C4-2B (cell line): ENCODE measurements at regions not wholly inside any gene's neighbourhood (a gene's known extent, or its start where the extent isn't known, plus 50 kb on each side); places are given as distances from the start of the nearest gene placed in this dataset.

Source experiments
- H3K27ac ChIP-seq: fragments of 450-650 bp; 2 replicates; pipeline ENCODE4 v1.5.1; 2017
- ZFX ChIP-seq: fragments of 450-650 bp; IDR thresholded peaks from 2 replicates; pipeline ENCODE4 v1.6.1; 2017
- TF ChIP-seq, protein P1 (sequence below): fragments of 450-650 bp; conservative IDR thresholded peaks from 2 replicates; pipeline ENCODE4 v1.5.1; 2017; ENCODE audit warnings: mild to moderate bottlenecking

DNA sequence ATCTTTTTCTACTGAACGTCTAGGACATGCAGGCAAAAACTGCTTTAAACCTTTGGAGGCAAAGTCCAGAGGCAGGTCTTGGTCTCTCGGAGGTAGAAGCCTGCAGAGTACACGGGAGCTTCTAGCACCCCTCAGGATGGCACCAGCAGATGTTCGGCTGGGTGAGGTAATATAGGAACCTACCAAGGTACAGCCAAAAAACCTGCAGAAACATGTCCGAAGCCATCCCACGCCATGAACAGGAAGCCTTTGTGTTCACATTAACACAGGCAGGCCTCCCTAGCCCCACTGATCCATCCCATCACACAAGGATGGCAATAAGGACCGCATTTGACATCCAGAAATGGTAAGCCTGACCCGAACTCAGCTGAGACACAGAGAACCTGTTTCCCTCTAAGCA lies 157.9 kb upstream of the HES1 start:
- H3K27ac ChIP-seq: no peak overlapping the region
- TF ChIP-seq, protein P1, sequence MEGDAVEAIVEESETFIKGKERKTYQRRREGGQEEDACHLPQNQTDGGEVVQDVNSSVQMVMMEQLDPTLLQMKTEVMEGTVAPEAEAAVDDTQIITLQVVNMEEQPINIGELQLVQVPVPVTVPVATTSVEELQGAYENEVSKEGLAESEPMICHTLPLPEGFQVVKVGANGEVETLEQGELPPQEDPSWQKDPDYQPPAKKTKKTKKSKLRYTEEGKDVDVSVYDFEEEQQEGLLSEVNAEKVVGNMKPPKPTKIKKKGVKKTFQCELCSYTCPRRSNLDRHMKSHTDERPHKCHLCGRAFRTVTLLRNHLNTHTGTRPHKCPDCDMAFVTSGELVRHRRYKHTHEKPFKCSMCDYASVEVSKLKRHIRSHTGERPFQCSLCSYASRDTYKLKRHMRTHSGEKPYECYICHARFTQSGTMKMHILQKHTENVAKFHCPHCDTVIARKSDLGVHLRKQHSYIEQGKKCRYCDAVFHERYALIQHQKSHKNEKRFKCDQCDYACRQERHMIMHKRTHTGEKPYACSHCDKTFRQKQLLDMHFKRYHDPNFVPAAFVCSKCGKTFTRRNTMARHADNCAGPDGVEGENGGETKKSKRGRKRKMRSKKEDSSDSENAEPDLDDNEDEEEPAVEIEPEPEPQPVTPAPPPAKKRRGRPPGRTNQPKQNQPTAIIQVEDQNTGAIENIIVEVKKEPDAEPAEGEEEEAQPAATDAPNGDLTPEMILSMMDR: no peak
- TF ChIP-seq ZFX: no peak

DNA sequence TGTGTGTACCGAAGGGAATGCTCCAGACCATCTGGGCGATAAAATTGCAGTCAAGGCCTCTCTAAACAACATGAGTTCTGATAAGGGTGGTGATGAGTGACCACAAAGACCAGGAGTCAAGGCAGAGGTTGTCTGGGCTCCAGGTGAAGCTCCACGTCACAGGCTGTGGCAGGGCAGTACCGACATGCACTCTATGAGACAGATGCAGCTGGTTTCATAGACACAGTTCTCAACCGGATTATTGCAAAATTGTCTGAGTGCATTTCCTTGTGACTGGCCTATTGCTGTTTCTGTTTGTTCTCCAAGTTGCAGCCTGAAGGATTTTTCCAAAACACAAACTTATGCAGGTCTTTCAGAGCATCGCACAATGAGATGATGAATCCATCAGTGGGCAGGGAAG lies 157.5 kb upstream of the HES1 start:
- H3K27ac ChIP-seq: no peak overlapping the region
- TF ChIP-seq ZFX: no peak
- TF ChIP-seq, protein P1: no peak

GRCh38 chr3:193980326-193980725 lies 155.6 kb upstream of the HES1 start:
- no peak overlapping the region for H3K27ac ChIP-seq
- no peak for TF ChIP-seq ZFX
- TF ChIP-seq, protein P1: no peak

GRCh38 chr3:193980905-193981304 lies 155.0 kb upstream of the HES1 start:
- TF ChIP-seq ZFX: no peak
- TF ChIP-seq, protein P1: no peak
- no peak overlapping the region for H3K27ac ChIP-seq

DNA sequence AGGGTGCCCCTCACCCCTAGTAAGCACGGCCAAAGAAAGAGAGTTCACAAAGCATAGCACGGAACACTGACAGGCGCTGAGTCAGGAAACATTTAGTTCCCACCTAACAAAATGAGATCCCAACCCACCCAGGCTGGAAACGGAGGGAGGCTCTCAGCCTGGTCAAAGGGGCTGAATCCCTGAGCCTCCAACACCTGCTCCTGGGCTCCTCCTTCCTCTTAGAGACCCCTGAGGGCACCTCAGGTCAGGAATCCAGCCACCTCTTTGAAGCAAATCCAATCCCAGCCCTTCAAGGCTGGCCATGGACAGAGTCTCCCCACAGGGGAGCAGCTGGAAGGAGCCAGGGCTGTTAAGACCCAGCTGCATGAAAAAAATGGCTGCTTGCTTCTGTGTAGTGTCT lies 154.4 kb upstream of the HES1 start:
- TF ChIP-seq, protein P1: no peak
- TF ChIP-seq ZFX: no peak
- H3K27ac ChIP-seq: no peak overlapping the region

DNA sequence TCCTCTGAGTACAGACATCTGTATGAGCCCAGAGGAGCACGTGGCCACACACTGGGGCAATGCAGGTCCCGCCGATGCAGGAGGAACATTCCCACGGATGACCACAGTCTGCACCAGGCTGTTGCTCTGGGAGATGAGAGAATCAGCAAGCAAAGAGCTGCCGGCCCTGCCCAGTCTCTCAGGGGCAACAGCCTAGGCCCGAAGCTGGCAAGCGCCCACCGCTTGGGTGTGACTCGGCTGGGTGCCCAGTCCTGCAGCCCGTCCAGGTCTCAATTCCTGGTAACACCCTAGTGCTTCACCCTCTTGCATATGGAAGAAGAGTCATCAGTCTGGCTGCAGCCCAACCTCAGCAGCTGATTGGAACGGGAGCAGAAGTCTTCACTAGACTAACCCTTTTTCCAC lies 153.7 kb upstream of the HES1 start:
- H3K27ac ChIP-seq: no peak overlapping the region
- no peak for TF ChIP-seq ZFX
- TF ChIP-seq, protein P1: no peak

DNA sequence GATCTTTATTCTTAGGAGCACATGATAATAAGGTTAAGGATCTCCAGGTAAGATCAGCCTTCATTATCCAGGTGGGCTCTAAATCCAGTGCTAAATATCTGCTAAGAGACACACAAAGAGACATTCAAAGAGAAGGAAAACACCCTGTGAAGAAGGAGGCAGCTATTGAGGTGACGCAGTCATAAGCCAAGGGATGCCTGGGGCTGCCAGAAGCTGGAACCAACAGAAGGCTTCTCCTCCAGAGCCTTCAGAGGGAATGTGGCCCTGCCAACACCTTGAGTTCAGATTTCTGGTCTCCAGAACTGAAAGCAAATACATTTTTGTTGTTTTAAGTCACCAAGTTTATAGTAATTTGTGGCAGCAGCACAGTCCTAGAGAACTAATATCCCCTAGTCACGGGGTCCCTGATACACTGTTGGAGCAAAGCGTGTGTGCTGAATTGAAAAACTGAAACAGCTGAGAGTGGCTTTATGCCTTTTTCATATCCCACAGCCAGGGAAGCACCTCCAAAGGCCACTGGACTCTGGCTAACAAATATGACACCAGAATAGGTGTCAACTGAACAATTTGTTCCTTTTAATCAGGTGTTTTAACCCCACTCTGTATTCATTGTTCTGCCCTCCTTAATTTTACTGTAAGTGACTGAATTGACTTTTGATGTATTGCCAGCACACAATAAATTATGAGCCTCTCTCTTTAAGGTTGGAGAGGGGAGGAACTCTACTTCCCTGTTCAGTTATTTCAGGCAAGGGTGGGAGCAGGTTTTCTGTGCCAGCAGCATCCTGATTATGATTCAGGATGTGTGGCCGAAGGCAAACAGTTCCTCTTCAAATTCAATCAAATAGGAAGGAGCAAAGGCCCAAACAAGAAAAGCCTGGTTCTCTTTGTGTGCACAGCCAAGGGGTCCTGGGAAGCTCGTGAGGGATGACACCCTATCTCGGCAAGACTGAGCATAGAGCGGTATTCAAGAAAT lies 151.8 kb upstream of the HES1 start:
- TF ChIP-seq, protein P1: no peak
- no peak overlapping the region for H3K27ac ChIP-seq
